GM19025 (cell line): ENCODE measurements at regions not wholly inside any gene's neighbourhood (a gene's known extent, or its start where the extent isn't known, plus 50 kb on each side); places are given as distances from the start of the nearest gene placed in this dataset.
"Not testable (repeated sequence)": the region's sequence is repeated elsewhere in the genome, so short reads cannot be mapped to it uniquely, and the experiment has no call there.

Experiments
- ATAC-seq: cut with Tn5 transposase; IDR thresholded peaks from one replicate; pipeline ENCODE4 v1.9.1; 2021; ENCODE audit warnings: mild to moderate bottlenecking, low read depth, moderate library complexity; ENCODE audit not compliant: unreplicated experiment

GRCh38 chr10:38356527-38356926, 262.4 kb downstream of the ZNF37A start:
- ATAC-seq: peak; percentile 30

- not testable (repeated sequence) for ATAC-seq
Observed at GRCh38 chr10:38362514-38362913, 268.4 kb downstream of the ZNF37A start.

GRCh38 chr10:38364073-38364472, 269.9 kb downstream of the ZNF37A start:
- not testable (repeated sequence) for ATAC-seq

GRCh38 chr10:38365917-38366316, 271.8 kb downstream of the ZNF37A start:
- not testable (repeated sequence) for ATAC-seq

- ATAC-seq: not testable (repeated sequence)
Observed at GRCh38 chr10:38383800-38384199, 289.7 kb downstream of the ZNF37A start.

- ATAC-seq: not testable (repeated sequence)
Observed at GRCh38 chr10:38386869-38387268, 292.7 kb downstream of the ZNF37A start.

GRCh38 chr10:38390725-38391124, 296.6 kb downstream of the ZNF37A start:
- ATAC-seq: not testable (repeated sequence)

- not testable (repeated sequence) for ATAC-seq
Observed at GRCh38 chr10:38395465-38395864, 301.3 kb downstream of the ZNF37A start.

GRCh38 chr10:38396178-38396954, 302.2 kb downstream of the ZNF37A start:
- ATAC-seq: not testable (repeated sequence)

- not testable (repeated sequence) for ATAC-seq
Observed at GRCh38 chr10:38401565-38401964, 307.4 kb downstream of the ZNF37A start.

GRCh38 chr10:38402442-38403346, 308.6 kb downstream of the ZNF37A start:
- ATAC-seq: peak; percentile 96

GRCh38 chr10:38403347-38404117, 309.4 kb downstream of the ZNF37A start:
- not testable (repeated sequence) for ATAC-seq

- ATAC-seq: not testable (repeated sequence)
Observed at GRCh38 chr10:38423634-38424033, 329.5 kb downstream of the ZNF37A start.

GRCh38 chr10:38430242-38430641, 336.1 kb downstream of the ZNF37A start:
- ATAC-seq: not testable (repeated sequence)

GRCh38 chr10:38437359-38437758, 343.2 kb downstream of the ZNF37A start:
- not testable (repeated sequence) for ATAC-seq

GRCh38 chr10:38448614-38449355, 354.6 kb downstream of the ZNF37A start:
- not testable (repeated sequence) for ATAC-seq

GRCh38 chr10:38449618-38450017, 355.5 kb downstream of the ZNF37A start:
- ATAC-seq: not testable (repeated sequence)

GRCh38 chr10:38450372-38451057, 356.4 kb downstream of the ZNF37A start:
- not testable (repeated sequence) for ATAC-seq

GRCh38 chr10:38451306-38451967, 357.3 kb downstream of the ZNF37A start:
- ATAC-seq: not testable (repeated sequence)
